GM18517 (cell line): ENCODE measurements at regions not wholly inside any gene's neighbourhood (a gene's known extent, or its start where the extent isn't known, plus 50 kb on each side); places are given as distances from the start of the nearest gene placed in this dataset.

Experiments used
- ATAC-seq: cut with Tn5 transposase; IDR thresholded peaks from one replicate; pipeline ENCODE4 v1.9.1; 2021; ENCODE audit warnings: mild to moderate bottlenecking, moderate library complexity; ENCODE audit not compliant: unreplicated experiment

GRCh38 chr16:73233846-73234424 is 186.0 kb upstream of the ZFHX3 start:
- no peak for ATAC-seq

GRCh38 chr16:73233329-73233765 is 185.4 kb upstream of the ZFHX3 start:
- ATAC-seq, result no peak

GRCh38 chr16:73232555-73233328 is 184.8 kb upstream of the ZFHX3 start:
- ATAC-seq, result no peak

GRCh38 chr16:73231944-73232554 is 184.1 kb upstream of the ZFHX3 start:
- no peak for ATAC-seq

- no peak for ATAC-seq
Measured at GRCh38 chr16:73231379-73231778, 183.5 kb upstream of the ZFHX3 start.

- ATAC-seq, result no peak
Measured at GRCh38 chr16:73230651-73231050, 182.7 kb upstream of the ZFHX3 start.

GRCh38 chr16:73228649-73229048 is 180.7 kb upstream of the ZFHX3 start:
- no peak for ATAC-seq

GRCh38 chr16:73226675-73227074 is 178.7 kb upstream of the ZFHX3 start:
- no peak for ATAC-seq

GRCh38 chr16:73225983-73226382 is 178.1 kb upstream of the ZFHX3 start:
- ATAC-seq, result no peak

- no peak for ATAC-seq
Measured at GRCh38 chr16:73220836-73221235, 172.9 kb upstream of the ZFHX3 start.

GRCh38 chr16:73219176-73219575 is 171.2 kb upstream of the ZFHX3 start:
- ATAC-seq, result no peak

GRCh38 chr16:73217654-73218053 is 169.7 kb upstream of the ZFHX3 start:
- ATAC-seq, result no peak

- no peak for ATAC-seq
Measured at GRCh38 chr16:73216932-73217331, 169.0 kb upstream of the ZFHX3 start.

- no peak for ATAC-seq
Measured at GRCh38 chr16:73215678-73216377, 167.9 kb upstream of the ZFHX3 start.

- ATAC-seq, result no peak
Measured at GRCh38 chr16:73214825-73215677, 167.1 kb upstream of the ZFHX3 start.

- ATAC-seq, result no peak
Measured at GRCh38 chr16:73213732-73214455, 166.0 kb upstream of the ZFHX3 start.

GRCh38 chr16:73212431-73212830 is 164.5 kb upstream of the ZFHX3 start:
- ATAC-seq, result no peak

GRCh38 chr16:73210686-73211085 is 162.8 kb upstream of the ZFHX3 start:
- no peak for ATAC-seq

GRCh38 chr16:73210084-73210483 is 162.2 kb upstream of the ZFHX3 start:
- ATAC-seq, result no peak

GRCh38 chr16:73209190-73209589 is 161.3 kb upstream of the ZFHX3 start:
- ATAC-seq, result no peak
